AG08395 (cell line): ENCODE measurements at regions not wholly inside any gene's neighbourhood (a gene's known extent, or its start where the extent isn't known, plus 50 kb on each side); places are given as distances from the start of the nearest gene placed in this dataset.
"Not testable (repeated sequence)": the region's sequence is repeated elsewhere in the genome, so short reads cannot be mapped to it uniquely, and the experiment has no call there.

Experiments
- DNase-seq: peaks from one replicate; pipeline ENCODE4 v3.0.0; 2012; ENCODE audit warnings: mixed read lengths, low spot score

DNA sequence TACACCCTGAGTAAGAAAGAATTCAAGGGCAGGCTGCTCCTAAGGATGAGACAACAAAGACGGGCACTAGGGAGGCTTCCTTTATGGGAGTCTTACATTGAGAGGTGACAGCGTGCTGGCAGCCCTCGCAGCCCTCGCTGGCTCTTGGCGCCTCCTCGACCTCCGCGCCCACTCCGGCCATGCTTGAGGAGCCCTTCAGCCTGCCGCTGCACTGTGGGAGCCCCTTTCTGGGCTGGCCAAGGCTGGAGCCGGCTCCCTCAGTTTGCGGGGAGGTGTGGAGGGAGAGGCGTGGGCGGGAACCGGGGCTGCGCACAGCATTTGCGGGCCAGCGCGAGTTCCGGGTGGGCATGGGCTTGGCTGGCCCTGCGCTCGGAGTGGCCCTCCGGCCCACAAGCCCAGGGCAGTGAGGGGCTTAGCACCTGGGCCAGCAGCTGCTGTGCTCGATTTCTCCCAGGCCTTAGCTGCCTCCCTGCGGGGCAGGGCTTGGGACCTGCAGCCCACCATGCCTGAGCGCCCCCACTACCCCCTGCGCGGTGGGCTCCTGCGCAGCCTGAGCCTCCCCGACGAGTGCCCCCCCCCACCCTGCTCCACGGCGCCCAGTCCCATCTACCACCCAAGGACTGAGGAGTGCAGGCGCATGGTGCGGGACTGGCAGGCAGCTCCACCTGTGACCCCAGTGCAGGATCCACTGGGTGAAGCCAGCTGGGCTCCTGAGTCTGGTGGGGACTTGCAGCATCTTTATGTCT lies 75.3 kb downstream of the BARX1 start:
- not testable (repeated sequence) for DNase-seq

DNA sequence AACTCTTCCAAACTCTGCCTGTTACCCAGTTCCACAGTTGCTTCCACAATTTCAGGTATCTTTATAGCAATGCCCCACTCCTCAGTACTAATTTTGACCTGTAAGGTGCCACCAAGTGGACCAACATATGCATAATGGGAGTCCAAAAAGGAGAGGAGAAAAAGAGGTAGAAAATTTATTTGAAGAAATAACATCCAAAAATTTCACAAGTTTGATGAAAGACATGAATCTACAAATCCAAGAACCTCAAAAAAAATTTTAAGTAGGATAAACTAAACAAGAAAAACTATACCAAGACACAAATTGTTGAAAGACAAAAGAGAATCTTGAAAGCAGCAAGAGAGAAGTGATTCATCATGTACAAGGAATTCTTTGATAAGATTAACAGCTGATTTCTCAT lies 79.8 kb downstream of the BARX1 start:
- DNase-seq = no peak

DNA sequence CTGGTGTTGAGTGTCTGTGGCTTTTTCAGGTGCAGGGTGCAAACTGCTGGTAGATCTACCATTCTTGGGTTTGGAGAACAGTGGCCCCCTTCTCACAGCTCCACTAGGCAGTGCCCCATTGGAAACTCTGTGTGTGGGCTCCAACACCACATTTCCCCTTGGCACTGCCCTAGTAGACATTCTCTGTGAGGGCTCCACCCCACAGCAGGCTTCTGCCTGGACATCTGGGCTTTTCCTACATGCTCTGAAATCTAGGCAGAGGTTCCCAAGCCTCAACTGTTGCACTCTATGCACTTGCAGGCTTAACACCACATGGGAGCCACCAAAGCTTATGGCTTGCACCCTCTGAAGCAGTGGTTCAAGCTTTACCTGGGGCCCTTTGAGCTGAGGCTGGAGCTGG lies 80.9 kb downstream of the BARX1 start:
- DNase-seq = no peak

DNA sequence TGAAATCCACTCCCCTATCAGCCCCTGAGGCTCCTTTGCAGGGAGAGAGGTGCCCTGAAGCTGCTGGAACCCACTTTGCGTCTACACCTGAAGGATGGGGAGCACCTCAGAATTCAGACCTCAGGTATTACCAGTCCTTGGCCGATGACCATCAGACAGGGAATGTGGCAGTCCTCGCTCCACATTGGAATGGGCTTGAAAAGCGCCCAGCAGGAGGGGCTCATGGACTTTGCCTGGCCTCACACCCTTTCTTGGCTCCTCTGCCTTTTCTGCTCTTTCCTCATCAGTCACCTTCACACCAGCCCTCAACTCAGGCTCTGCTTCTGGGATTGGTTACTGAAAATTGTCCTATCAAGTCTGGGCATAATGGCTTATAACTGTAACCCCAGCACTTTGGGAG lies 83.9 kb downstream of the BARX1 start:
- DNase-seq = no peak

DNA sequence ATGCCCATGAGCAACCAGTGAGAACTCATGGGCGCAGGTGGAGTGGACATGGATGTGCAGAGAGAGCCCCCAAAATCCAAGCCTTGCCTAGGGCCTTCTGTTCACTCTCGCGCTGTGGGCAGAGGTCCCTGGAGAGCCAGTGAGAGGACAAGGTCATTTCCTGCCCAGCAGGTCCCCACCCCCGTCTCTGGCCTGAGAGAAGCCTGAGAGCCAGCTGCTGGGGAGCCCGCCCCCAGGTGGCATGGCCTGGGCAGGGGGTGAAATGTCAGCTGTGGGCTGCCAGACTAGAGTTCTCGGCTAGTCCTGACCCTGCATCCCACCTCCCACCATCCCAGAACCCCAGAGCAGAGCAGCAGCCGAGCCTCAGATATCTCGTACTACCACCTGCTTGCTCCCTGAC lies 85.3 kb downstream of the BARX1 start:
- no peak for DNase-seq

DNA sequence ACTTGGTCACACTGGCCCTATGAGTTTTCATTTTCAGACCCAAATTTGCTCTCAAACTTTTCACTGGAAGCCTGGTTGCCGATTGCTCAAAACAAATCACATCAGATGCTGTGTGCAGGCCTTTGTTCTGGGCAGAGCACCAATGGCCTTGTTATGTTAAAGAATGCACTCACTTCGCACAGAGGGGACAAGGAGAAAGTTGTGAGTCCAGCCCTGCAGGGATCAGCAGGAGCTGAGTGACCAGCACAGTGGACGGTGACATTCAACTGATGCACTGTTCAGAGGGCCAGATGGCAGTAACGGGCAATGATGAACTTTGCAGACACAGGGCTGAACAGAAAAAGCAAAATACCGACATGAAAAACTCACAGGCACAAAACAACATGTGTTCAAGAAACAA lies 86.1 kb downstream of the BARX1 start:
- no peak for DNase-seq

DNA sequence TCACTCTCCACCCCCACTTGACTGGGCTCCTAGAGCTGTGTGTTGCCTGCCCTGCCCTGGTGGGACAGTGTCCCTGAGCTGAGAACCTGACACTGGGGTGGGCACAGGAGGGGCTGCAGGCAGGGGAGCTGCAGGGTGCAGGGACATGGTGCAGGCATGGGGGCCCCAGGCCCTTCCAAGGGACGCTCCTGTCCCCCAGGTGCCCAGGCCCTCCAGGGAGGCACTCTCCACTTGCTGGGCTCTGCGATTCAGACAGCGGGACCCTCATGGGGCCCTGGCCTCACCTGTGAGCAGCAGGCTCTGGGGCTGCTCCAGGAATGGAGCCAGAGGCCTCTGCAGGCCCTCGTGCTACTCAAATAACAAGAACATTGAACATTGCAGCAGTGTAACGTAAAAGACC lies 89.4 kb downstream of the BARX1 start:
- DNase-seq = no peak

DNA sequence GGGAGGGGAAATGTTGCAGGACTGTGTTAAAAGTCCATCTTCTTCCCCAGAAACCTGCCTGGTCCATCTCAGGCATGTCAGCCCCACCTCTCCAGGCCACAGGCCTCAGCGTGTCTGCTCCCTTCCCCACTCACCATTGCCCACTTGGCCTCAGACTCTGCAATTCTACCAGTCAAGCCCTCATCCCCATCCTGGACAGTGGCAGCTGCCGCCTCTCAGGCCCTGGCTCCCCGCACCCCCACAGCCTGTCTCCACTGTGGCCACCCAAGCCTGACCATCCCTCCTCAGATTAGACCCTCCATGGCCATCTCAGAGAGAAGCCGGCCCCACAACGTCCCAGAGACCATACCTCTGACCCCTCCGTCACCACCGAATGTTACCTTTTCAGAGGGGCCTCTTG lies 89.9 kb downstream of the BARX1 start:
- no peak for DNase-seq

DNA sequence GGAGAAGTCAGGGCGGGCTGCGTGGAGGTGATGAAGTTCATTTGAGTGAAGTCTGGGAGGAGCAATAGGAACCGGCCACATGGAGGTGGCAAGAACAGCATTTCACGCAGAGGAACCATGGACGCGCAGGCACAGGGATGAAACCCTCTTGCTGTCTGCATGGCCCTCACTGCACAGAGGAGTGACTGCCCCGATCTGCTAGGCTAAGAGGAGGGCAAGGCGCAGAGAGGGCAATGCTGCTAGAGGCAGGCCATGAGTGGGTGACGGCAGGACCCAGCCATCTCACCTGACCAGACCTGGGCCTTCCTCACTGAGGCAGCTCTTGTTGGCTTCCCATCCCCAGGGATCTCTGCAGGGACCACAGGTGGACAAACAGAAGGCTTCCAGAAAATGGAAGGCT lies 90.3 kb downstream of the BARX1 start:
- no peak for DNase-seq

DNA sequence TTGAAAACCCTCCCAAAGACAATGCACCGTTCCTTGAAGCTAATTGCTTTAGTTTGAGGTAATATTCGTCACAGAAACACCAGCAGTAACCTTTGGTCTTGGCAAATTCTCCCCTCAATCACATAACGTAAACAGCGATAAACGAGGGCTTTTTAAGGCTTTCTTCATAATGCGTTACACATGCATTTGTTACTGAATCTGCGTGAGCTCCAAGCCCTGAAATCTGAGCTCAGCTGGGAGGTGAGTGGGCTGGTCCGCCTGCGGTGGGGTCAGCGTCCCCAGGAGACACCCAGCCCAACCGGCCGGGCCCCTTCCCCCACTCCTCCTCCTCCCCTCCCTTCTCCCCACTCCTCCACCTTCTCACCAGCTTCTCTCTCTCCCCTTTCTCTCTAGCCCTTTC lies 91.1 kb downstream of the BARX1 start:
- DNase-seq = no peak

DNA sequence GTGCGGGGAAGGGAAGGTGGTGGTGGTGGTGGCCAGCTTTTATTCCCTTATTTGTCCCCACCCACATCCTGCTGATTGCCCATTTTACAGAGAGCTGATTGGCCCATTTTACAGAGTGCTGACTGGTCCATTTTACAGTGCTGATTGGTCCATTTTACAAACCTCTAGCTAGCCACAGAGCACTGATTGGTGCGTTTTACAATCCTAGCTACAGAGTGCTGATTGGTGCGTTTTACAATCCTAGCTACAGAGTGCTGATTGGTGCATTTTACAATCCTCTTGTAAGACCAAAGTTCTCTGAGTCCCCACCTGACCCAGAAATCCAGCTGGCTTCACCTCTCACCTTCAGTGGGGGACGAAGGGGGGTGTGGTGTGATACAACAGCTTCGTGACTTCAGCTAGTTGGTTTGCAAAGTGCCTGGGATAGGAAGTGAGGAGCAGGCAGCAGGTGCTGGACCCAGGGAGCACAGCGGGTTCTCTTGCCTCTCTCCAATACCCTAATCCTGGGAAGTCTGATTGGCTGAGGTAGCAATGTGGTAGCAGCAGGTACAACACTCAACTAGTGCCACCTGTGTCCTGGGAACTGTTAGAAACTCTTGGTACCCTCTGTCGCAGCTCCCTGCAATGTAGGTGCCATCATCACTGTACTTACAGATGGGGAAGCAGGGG lies 92.1 kb downstream of the BARX1 start:
- DNase-seq = no peak

DNA sequence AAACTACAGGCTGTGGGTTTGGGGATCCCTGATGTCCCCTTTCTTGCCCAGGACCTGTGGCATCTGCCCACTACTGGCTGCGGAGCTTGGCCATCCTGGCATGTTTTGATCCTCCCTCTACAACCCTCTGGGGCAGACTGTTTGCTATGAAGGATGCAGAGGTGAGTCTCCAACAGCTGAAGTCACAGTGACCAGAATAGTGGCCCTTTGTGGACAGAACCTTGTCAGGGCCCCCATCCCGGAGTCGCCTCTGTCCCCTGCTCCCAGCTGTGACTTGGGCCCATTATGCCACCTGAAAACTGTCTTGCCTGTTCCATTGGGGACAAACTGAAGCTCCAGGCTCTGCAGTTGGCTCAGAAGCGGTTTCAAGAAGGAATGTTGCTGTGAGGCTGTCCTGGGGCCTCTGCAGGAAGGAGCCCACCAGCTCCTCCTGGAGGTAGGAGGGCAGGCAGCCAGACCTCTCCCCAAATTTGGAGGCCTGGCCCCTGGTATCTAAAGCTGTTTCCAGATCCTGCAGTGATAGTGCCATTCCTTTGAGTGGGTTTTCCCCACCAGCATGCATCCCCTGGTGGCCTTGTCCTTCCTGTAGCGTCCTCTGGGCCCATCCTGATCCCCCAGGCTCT lies 93.3 kb downstream of the BARX1 start:
- no peak for DNase-seq

DNA sequence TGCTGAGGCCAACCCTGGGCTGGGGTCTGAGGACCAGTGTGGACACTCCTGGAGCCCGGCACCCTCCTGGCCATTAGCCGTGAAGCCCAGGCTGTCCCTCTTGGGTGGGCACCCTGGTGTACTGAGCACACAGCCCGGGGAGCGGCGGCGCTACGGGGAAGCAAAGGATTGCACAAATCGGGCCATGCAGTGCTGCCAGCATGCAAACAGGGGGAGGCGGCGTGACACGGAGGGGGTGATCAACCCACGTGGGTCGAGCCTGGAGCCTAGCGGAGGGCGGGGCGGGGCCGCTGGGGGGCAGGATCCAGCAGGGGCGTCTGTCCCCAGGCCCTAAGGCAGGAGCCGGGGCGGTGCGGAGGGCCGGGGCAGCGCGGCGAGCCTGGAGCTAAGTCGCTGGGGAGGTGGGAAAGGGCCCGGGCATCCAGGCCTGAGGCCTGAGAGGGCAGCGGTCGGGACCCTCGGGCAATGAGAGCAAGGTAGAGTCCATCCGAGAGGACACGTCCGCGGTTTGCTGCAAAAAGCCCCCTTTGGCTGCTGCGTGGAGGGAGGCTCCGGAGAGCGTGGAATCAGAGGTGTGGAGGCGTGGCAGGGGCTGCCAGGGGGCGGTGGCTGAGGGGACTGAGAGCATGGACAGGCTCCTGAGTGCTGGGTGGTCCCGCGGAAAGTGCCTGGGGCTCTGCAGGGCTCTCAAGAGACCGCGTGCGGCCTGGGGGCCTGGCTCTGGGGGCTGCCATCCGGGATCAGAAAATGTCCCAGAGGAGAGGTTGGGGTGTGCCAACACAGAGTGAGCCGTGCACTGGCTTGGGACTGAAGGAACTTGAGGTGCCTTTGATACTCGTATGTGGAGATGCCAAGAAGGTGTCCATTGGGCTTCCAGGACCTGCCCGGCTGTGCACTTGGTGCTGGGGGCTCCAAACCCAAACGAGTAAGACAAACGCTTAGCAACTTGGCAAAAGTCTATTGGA lies 94.2 kb downstream of the BARX1 start:
- DNase-seq = no peak

DNA sequence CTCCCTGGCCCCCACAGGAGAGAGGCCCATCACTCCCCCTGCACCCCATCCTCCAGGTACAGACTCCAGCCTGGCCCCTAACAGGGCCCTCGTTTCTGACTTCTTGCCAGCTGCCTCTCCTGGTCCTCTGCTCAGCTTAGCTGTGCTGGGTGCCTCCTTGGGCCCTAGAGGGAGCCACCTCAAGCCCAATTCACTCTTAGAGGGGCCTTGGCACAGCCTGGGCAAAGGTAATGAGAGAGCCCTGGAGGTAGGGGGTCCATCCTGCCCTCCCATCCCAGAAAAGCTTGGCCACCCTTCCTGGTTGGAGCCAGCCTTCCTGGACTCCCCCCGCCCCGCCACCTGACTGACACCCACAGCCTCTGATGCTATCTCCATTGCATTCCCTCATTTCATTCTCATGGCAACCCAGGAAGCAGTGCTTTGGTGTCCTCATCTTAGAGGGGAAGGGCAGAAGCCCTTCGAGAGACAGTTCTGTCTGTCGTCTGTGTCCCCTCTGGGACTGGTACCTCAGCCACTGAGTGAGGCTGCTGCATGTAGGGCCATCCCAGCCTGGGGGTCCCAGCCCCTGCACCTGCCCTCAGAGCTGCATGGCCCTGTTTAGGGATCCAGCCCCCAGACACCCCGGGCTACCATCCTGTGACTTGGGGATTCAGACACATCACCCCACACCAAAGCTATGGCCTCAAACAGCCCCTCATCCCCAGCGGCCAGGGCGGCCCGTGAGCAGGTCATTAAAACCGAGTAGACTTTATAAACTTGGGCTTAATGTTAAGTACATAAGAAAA lies 95.5 kb downstream of the BARX1 start:
- DNase-seq = no peak

DNA sequence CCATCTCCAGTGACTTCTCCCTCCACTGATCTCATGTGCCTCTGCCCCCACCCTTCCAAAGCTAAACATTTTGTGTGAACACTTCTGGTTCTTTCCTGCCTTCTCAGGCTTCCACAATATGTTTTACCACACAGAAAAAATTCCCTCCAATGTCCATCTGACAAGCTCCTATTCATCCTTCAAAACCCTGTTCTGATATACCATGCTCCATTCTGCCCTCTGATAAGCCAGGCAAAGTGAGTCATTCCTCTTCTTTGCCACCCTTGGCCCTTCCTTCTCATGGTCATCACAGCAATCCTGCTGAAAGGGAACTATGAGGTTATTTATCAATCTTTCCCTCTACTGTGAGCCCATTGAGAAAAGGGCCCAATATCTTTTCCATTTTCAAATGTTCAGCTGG lies 97.6 kb downstream of the BARX1 start:
- DNase-seq = no peak

DNA sequence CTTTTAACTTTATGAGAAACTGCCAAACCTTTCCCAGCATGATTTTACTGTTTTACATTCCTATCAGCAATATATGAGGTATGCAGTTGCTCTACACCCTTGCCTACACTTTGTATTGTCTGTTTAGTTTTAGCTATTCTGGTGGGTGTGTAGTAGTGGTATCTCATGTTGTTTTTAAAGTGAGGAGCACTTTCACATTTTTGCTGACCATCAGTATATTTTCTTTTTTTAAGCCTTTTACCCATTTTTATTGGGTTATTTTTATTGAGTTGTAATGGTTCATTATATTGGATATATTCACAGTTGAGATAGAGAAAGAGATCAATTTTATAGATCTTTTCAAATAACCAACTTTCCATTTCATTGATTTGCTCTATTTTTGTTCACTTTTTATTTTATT lies 102.4 kb downstream of the BARX1 start:
- DNase-seq = no peak

DNA sequence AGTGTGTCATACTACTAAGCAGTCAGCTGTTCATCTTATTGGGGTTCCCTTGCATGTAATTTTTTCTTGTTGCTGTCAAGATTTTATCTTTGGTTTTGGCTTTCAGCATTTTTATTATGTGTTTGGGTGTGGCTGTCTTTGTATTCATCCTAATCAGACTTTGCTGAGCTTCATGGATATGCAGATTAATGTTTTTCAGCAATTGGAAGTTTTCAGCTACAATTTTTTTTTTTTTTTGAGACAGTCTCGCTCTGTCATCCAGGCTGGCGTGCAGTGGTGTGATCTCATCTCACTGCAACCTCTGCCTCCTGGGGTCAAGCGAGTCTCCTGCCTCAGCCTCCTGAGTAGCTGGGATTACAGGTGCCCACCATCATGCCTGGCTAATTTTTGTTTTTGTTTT lies 108.8 kb downstream of the BARX1 start:
- DNase-seq = no peak

DNA sequence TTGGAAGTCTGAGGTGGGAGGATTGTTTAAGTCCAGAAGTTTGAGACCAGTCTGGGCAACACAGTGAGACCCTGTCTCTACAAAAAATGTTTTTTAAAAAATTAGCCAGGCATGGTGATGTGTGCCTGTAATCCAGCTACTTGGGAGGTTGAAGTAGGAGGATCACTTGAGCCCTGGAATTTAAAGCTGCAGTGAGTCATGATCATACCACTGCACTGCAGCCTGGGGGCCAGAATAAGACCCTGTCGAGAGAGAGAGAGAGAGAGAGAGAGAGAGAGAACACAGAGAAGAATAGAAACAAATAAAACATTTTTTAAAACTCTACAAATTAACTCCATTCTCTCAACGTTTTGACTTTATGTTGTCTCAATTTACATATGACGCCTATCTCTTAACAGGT lies 111.8 kb downstream of the BARX1 start:
- DNase-seq = no peak

DNA sequence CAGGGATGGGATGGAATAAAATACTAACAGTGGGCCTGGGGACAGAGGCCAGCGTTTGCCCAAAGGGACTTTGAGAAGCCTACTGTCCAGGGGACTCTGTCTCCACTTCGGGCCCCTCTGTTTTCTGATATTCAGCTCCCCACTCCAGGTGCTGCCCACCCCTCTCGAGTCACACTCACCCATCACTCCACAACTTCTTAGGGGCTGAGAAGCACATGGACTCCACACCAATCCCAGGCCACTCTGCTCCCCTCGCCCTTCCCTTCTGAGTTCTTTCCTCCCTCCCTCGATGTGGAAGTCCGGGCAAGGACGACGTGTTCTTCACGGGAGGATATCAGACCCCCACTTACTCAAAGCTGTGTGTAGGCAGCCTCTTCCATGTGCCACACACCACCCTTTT lies 124.5 kb downstream of the BARX1 start:
- peak; percentile 0 for DNase-seq

DNA sequence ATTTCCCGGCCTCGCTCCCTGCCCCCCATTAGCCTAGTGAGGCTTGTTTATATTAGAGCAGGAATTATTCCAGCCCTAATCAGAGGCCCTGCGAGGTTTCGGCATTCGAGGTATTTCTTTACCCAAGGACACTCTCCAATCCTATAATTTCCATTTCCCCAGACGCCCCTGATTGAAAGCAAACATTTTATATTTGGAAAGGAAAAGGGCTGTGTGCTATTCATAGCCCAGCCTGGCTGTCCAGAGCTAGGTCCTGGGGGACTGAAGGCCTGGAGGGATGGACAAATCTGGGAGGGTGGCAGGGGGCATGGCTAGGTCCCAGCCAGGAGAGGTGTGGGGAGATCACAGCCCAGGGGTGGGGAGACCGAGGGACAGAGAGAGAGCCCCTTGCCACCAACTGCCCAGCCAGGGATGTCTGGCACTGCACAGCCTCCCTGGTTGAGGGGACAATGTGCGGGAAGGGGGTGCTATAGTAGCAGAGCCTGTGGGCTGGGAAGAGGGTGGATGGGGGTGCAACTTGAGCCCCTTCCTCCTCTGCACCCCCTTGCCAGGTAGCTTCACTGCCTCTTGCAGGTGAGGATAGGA lies 125.1 kb downstream of the BARX1 start:
- peak; percentile 0 for DNase-seq
